Testis (tissue), 2 donors: ENCODE measurements at regions not wholly inside any gene's neighbourhood (a gene's known extent, or its start where the extent isn't known, plus 50 kb on each side); places are given as distances from the start of the nearest gene placed in this dataset.

Experiments
- DNase-seq: peaks from one replicate; pipeline ENCODE4 v3.0.0-alpha.2; 2019
- H3K27ac ChIP-seq, 2 donors: fragments of 200-600 bp; sonication (generic); one replicate each; pipeline ENCODE4 v1.5.1; 2019
- H3K27me3 ChIP-seq: fragments of 200-600 bp; sonication (generic); one replicate; pipeline ENCODE4 v1.5.1; 2019
- H3K36me3 ChIP-seq: fragments of 200-600 bp; sonication (generic); one replicate; pipeline ENCODE4 v1.5.1; 2017; ENCODE audit warnings: low read depth; ENCODE audit errors: missing control alignments
- H3K4me1 ChIP-seq: fragments of 200-600 bp; sonication (generic); one replicate; pipeline ENCODE4 v1.5.1; 2019
- H3K4me3 ChIP-seq, 2 donors: fragments of 200-600 bp; sonication (generic); one replicate each; pipeline ENCODE4 v1.5.1; 2017 to 2019
- H3K9me3 ChIP-seq: fragments of 200-600 bp; sonication (generic); one replicate; pipeline ENCODE4 v1.5.1; 2017
- CTCF ChIP-seq, 3 experiments: fragments of 450-650 bp in 2 of 3; fragments of 200-600 bp in 1 of 3; sonication (generic) in 1 of 3; IDR thresholded peaks; one replicate each; pipeline ENCODE4 v1.5.1; 2016 to 2019; ENCODE audit warnings: antibody characterized with exemption in 3 of 3, mild to moderate bottlenecking in 2 of 3, moderate library complexity in 1 of 3
- POLR2A ChIP-seq: fragments of 450-650 bp; IDR thresholded peaks from one replicate; pipeline ENCODE4 v1.6.1; 2017; ENCODE audit warnings: antibody characterized with exemption, mild to moderate bottlenecking, moderate library complexity
- WGBS, 2 donors: methylation state at CpG; one replicate each; pipeline ENCODE4 v1.1.5; 2018; 5-methylcytosine and 5-hydroxymethylcytosine counted together
- intact Hi-C: fragments of 100-400 bp; cut with DNase I; formaldehyde crosslinking; loops from one replicate; pipeline ENCODE4 v1.15.1; 2023; ENCODE audit warnings: low total_unique reads

- intact Hi-C loops: no loop called here
- TF ChIP-seq POLR2A (no peak), CTCF (IDR thresholded peaks at IDR 0.05) (no peak)
- DNase-seq: no peak
- Histone ChIP-seq H3K9me3 (no peaks in the 10 kb centered on the region), H3K27ac (no peak overlapping the region), H3K4me3 (no peak overlapping the region), H3K36me3 (no peaks in the 10 kb centered on the region), H3K27me3 (no peaks in the 10 kb centered on the region), H3K4me1 (no peaks in the 10 kb centered on the region)
- 76 to 80% methylated on average over 4 of the region's 4 CpGs for WGBS, 2 donors
Measured at GRCh38 chr4:67051000-67051789, 494.1 kb downstream of the CENPC start.

- H3K4me1 ChIP-seq: no peaks in the 10 kb centered on the region
- intact Hi-C loops: no loop called here
- no peak overlapping the region for H3K4me3 ChIP-seq
- H3K27me3 ChIP-seq: no peaks in the 10 kb centered on the region
- H3K27ac ChIP-seq: no peak overlapping the region
- no peaks in the 10 kb centered on the region for H3K36me3 ChIP-seq
- TF ChIP-seq POLR2A (no peak), CTCF (IDR thresholded peaks at IDR 0.05) (no peak)
- 74 to 76% methylated on average over 2 of the region's 2 CpGs for WGBS, 2 donors
- no peaks in the 10 kb centered on the region for H3K9me3 ChIP-seq
- DNase-seq: no peak
Measured at GRCh38 chr4:67049446-67049845, 495.9 kb downstream of the CENPC start.

- H3K4me3 ChIP-seq: no peak overlapping the region
- intact Hi-C loops: no loop called here
- no peaks in the 10 kb centered on the region for H3K4me1 ChIP-seq
- no peaks in the 10 kb centered on the region for H3K9me3 ChIP-seq
- DNase-seq: no peak
- 43 to 46% methylated on average over 2 of the region's 2 CpGs for WGBS, 2 donors
- no peak overlapping the region for H3K27ac ChIP-seq
- TF ChIP-seq POLR2A: no peak
- no peak for TF ChIP-seq CTCF (IDR thresholded peaks at IDR 0.05)
- no peaks in the 10 kb centered on the region for H3K27me3 ChIP-seq
- no peaks in the 10 kb centered on the region for H3K36me3 ChIP-seq
Measured at GRCh38 chr4:67048530-67048929, 496.8 kb downstream of the CENPC start.

- Histone ChIP-seq H3K27me3 (no peaks in the 10 kb centered on the region), H3K36me3 (no peaks in the 10 kb centered on the region), H3K9me3 (no peaks in the 10 kb centered on the region), H3K27ac (no peak overlapping the region), H3K4me1 (no peaks in the 10 kb centered on the region), H3K4me3 (no peak overlapping the region)
- intact Hi-C loops: no loop called here
- TF ChIP-seq POLR2A (no peak), CTCF (IDR thresholded peaks at IDR 0.05) (no peak)
- WGBS, 2 donors: 74 to 87% methylated on average over 2 of the region's 2 CpGs
- DNase-seq: no peak
Measured at GRCh38 chr4:67040315-67040714, 505.0 kb downstream of the CENPC start.

- H3K27me3 ChIP-seq: no peaks in the 10 kb centered on the region
- H3K4me1 ChIP-seq: no peaks in the 10 kb centered on the region
- H3K36me3 ChIP-seq: no peaks in the 10 kb centered on the region
- intact Hi-C loops: no loop called here
- DNase-seq: no peak
- TF ChIP-seq POLR2A (no peak), CTCF (IDR thresholded peaks at IDR 0.05) (no peak)
- H3K27ac ChIP-seq: no peak overlapping the region
- H3K9me3 ChIP-seq: no peaks in the 10 kb centered on the region
- 57 to 61% methylated on average over 4 of the region's 4 CpGs for WGBS, 2 donors
- H3K4me3 ChIP-seq: no peak overlapping the region
Measured at GRCh38 chr4:67038228-67038566, 507.1 kb downstream of the CENPC start.
